ENCODE measurements at regions not wholly inside any gene's neighbourhood (a gene's known extent, or its start where the extent isn't known, plus 50 kb on each side); places are given as distances from the start of the nearest gene placed in this dataset.

GRCh38 chr5:60335913-60336312, 364.1 kb downstream of the DEPDC1B start:
- DNase-seq (ENCODE audit: low read depth), result no peak

- peak; percentile 82 for DNase-seq (ENCODE audit: low read depth)
Measured at GRCh38 chr5:60334281-60334713, 365.7 kb downstream of the DEPDC1B start.

- DNase-seq (ENCODE audit: low read depth), result peak; percentile 36
Measured at GRCh38 chr5:60333005-60333571, 366.9 kb downstream of the DEPDC1B start.

GRCh38 chr5:60332244-60333004, 367.5 kb downstream of the DEPDC1B start:
- peak; percentile 93 for DNase-seq (ENCODE audit: low read depth)

- DNase-seq (ENCODE audit: low read depth), result no peak
Measured at GRCh38 chr5:60330236-60330635, 369.7 kb downstream of the DEPDC1B start.

GRCh38 chr5:60325870-60326269, 374.1 kb downstream of the DEPDC1B start:
- DNase-seq (ENCODE audit: low read depth), result no peak

- DNase-seq (ENCODE audit: low read depth), result no peak
Measured at GRCh38 chr5:60323596-60323995, 376.4 kb downstream of the DEPDC1B start.

GRCh38 chr5:60312098-60312497, 387.9 kb downstream of the DEPDC1B start:
- DNase-seq (ENCODE audit: low read depth), result no peak

GRCh38 chr5:60299944-60300343, 400.0 kb downstream of the DEPDC1B start:
- no peak for DNase-seq (ENCODE audit: low read depth)

GRCh38 chr5:60297658-60298057, 402.3 kb downstream of the DEPDC1B start:
- no peak for DNase-seq (ENCODE audit: low read depth)

GRCh38 chr5:60295423-60295822, 401.9 kb upstream of the PDE4D start:
- DNase-seq (ENCODE audit: low read depth), result peak; percentile 55

GRCh38 chr5:60293518-60293917, 400.0 kb upstream of the PDE4D start:
- no peak for DNase-seq (ENCODE audit: low read depth)

GRCh38 chr5:60287174-60287771, 393.7 kb upstream of the PDE4D start:
- peak; percentile 77 for DNase-seq (ENCODE audit: low read depth)

- DNase-seq (ENCODE audit: low read depth), result no peak
Measured at GRCh38 chr5:60285910-60286309, 392.4 kb upstream of the PDE4D start.

GRCh38 chr5:60280943-60281342, 387.4 kb upstream of the PDE4D start:
- no peak for DNase-seq (ENCODE audit: low read depth)

- no peak for DNase-seq (ENCODE audit: low read depth)
Measured at GRCh38 chr5:60277941-60278340, 384.4 kb upstream of the PDE4D start.

GRCh38 chr5:60274747-60275146, 381.2 kb upstream of the PDE4D start:
- no peak for DNase-seq (ENCODE audit: low read depth)

GRCh38 chr5:60271517-60271916, 378.0 kb upstream of the PDE4D start:
- no peak for DNase-seq (ENCODE audit: low read depth)

- DNase-seq (ENCODE audit: low read depth), result no peak
Measured at GRCh38 chr5:60267907-60268306, 374.4 kb upstream of the PDE4D start.

GRCh38 chr5:60263346-60263745, 369.8 kb upstream of the PDE4D start:
- no peak for DNase-seq (ENCODE audit: low read depth)

- DNase-seq (ENCODE audit: low read depth), result no peak
Measured at GRCh38 chr5:60262576-60263295, 369.2 kb upstream of the PDE4D start.

GRCh38 chr5:60261732-60262131, 368.2 kb upstream of the PDE4D start:
- no peak for DNase-seq (ENCODE audit: low read depth)

GRCh38 chr5:60260658-60261057, 367.1 kb upstream of the PDE4D start:
- DNase-seq (ENCODE audit: low read depth), result peak; percentile 3
